ENCODE measurements at regions not wholly inside any gene's neighbourhood (a gene's known extent, or its start where the extent isn't known, plus 50 kb on each side); places are given as distances from the start of the nearest gene placed in this dataset.
"Not testable (repeated sequence)": the region's sequence is repeated elsewhere in the genome, so short reads cannot be mapped to it uniquely, and the experiment has no call there.

DNA sequence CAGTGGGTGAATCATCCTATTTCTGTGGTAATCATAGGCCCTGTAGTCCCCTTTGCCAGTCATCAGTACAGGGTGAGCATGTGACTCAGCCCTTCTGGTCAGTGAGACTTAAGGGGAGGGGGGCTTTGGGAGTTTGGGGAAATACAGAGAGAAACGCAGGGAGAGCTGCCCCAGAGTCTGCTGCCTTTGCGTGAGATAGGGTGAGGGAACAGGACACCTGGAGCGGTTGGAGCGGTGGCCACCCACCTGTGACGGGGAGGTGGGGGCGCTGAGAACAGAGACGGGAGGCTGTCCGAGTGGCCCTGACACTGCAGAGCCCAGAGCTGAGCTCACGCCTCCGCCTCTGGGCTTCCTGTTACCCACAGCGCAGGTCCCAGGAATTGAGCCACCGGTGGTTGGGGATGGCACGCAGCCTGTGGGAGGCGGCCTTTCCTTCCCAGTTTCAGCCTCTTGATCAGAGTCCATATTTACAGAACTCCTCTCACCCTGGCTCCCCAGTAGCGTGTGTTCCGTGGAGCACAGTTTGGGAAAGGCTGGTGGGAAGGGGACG, 92.0 kb upstream of the ERCC6L2 start:
- no peak for DNase-seq

GRCh38 chr9:95780751-95781150, 94.7 kb upstream of the ERCC6L2 start:
- no peak for DNase-seq

DNA sequence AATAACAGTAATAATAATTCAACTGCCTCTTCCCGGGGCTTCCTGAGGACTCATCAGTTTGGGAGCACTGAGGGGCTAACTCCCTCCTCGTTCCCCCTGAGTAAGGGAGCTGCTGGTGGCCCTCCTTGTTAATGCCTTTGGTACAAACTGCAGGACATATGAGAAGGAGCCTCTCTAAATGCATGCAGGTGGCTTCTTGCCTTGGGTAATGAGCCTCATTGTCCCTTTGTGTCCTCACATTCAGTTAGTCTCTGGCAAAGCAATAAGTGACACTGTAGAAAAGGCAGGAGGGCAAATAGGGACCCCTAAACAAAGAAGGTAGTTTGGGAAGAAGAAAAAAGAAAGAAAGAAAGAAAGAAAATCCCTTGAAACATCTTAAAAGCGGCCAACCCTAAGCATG, 95.4 kb upstream of the ERCC6L2 start:
- no peak for DNase-seq

DNA sequence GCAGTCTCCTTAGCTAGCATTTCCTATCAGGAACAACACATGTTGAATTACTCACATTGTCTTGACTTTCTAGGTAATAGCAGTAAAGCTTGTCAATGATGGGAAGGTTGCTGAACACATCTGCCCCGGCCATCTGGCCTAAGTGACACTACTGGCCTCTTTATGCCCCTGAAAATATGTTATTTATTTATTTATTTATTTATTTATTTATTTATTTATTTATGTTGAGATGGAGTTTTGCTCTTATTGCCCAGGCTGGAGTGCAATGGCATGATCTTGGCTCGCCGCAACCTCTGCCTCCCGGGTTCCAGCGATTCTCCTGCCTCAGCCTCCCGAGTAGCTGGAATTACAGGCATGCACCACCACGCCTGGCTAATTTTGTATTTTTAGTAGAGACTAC, 95.9 kb upstream of the ERCC6L2 start:
- not testable (repeated sequence) for DNase-seq

- DNase-seq = no peak
Observed at GRCh38 chr9:95778957-95779356, 96.5 kb upstream of the ERCC6L2 start.

- DNase-seq = no peak
Observed at GRCh38 chr9:95777136-95777535, 98.4 kb upstream of the ERCC6L2 start.

- no peak for DNase-seq
Observed at GRCh38 chr9:95776176-95776575, 99.3 kb upstream of the ERCC6L2 start.

DNA sequence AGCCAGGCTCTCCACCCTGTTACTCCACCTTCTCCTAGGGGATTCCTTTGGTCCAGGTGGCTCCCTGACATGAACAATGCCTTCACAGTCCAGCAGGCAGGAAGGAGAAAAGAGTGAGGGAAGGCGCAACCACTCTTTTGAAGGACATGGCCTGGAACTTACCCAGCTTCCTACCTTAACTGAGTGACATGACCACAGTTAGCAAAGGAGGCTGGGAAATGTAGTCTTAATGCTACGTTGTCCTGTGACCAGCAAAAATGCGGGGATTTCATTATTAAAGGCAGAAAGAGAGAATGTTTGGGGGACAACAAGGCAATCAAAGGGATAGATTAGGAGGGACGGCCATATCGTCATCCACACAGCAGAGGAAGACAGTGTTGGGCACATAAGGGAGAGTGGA, 100.3 kb upstream of the ERCC6L2 start:
- no peak for DNase-seq

GRCh38 chr9:95773053-95773418, 102.5 kb upstream of the ERCC6L2 start:
- DNase-seq = no peak

DNA sequence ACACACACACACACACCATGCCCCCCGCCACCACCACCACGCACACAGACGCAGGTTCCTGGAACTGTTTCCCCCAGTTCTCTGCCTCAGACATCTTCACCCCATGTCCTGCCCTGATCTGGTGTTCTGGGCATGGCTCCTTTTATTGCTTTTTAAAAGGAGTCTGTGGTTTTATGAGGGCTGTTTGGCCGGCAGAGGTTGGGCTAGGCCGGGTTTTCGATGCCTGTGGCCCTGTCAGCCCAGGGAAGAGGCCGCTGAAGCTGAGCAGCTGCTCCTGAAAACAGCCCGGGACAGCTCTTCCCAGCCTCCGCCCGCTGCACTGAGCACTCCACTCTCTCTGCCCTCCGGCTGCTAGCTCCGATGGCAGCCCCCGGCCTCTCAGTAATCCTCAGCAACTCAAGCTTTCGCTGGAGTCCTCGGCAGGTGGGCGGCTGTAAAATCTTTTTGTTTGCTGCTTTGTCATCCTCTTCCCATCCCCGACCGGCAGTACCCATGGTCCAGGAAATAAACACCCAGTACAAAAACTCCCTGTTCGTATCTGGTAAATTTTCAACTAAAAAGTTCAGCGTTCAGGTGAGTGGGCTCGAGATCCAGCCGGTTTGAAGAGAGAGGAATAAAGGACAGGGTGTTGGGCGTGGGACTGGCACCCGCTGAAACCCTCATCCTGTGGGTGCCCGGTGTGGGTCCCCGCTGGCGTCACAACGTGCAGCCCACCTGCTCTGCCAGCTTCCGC, 103.0 kb upstream of the ERCC6L2 start:
- DNase-seq = no peak

GRCh38 chr9:95771556-95772246, 103.8 kb upstream of the ERCC6L2 start:
- DNase-seq = no peak

- DNase-seq = no peak
Observed at GRCh38 chr9:95770653-95771131, 104.8 kb upstream of the ERCC6L2 start.

GRCh38 chr9:95769909-95770433, 105.5 kb upstream of the ERCC6L2 start:
- DNase-seq = no peak

DNA sequence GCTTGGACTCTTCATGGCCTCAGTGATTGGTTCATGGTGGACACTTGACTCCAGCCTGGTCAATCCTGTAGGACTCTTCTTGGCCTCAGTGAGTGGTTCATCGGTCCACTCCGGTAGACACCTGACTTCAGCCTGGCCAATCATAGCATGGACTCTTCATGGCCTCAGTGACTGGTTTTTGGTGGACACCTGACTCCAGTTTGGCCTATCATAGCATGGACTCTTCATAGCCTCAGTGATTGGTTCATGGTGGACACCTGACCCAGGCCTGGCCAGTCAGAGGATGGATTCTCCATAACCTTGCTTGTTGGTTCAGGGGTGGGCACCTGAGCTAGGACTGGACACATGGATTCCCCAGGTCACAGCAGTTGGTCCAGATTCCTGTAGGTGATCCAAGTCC, 106.0 kb upstream of the ERCC6L2 start:
- no peak for DNase-seq

DNA sequence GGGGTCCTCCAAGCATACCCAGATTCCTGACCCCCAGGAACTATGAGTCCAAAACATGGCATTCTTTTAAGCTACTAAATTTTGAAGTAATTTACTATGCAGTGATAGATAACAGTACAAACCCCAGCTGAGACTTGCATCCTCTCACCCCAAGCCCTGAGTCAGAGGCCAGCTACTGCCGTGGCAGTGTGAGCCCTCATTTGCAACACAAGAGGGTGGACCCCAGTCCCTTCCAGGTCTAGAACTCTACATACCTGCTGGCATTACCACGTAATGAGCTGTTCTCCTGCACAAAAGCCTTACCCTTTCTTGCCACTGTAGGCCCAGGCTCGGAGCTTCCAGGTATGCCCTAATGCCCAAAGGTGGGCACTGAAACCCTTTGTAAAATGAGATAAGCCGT, 108.6 kb upstream of the ERCC6L2 start:
- DNase-seq = no peak

DNA sequence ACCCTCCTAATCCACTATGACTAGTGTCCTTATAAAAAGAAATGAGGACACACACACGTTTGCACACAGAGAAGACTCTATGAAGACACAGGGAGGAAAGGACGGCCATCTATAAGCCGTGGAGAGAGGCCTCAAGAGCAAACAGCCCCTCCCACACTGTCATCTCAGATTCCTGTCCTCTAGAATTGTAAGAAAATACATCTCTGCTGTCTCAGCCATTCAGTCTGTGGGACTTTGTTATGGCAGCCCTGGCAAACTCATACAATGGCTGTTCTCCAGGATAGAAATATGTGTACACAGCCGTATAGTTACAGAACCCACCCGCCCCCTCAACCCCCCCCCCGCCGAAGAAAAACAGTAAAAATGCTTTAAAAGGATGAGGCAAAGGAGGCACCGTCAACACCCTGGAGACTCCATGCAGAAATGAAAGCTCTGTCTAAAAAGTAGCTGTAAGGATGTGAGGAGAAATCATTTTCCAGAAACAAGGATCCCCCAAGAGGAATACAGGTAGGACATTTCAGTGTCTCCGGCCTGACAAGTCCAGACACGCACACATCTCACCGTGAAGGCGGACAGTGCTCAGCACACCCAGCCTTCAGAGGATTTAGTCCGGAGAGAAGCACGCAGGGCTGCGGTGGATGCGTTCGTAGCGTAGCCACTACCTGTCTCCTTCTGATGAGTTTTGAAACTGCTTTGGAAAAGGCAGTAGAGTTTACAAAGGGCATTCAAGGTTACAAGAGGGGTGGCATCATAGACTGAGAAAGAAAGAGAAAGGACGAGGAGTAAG, 110.8 kb upstream of the ERCC6L2 start:
- DNase-seq = no peak

GRCh38 chr9:95763983-95764382, 111.5 kb upstream of the ERCC6L2 start:
- DNase-seq = no peak

- DNase-seq = no peak
Observed at GRCh38 chr9:95763006-95763405, 112.5 kb upstream of the ERCC6L2 start.

GRCh38 chr9:95762322-95762721, 113.2 kb upstream of the ERCC6L2 start:
- DNase-seq = no peak

DNA sequence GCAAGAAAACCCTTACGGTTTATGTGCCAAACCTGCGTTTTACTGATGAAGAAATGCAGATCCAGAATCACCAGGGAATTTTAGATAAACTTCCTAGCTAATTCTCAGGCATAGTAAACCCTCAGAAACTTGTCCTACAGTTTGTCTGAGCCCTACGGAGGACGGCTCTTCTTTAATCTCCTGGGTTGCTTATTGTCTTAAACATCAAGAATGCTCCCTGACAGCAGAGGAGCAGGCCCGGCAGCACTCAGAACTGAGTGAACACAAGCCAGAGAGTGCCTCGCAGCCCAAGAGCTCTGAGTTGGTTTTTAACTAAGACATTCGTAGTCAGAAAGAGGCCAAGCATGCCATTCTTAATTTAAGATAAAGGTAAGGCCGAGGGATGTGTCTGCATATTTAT, 114.7 kb upstream of the ERCC6L2 start:
- DNase-seq = no peak

DNA sequence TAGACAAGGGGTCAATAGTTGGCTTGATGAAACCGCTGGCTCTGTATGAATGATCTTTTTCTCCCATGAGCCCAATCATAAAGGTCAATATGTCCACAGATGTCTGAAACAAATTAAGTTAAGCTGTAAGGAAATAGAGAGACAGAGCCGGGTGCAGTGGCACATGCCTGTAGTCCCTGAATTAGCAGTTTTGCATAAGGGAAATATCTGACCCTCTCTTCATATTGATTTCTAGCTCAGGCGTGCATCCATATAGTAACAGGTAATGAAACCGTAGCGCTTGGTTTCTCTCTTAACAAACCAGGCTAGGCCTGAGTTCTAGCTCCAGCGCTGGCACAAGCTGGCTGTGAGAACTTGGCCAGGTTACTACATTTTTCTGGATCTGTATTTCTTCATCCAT, 118.1 kb upstream of the ERCC6L2 start:
- no peak for DNase-seq

DNA sequence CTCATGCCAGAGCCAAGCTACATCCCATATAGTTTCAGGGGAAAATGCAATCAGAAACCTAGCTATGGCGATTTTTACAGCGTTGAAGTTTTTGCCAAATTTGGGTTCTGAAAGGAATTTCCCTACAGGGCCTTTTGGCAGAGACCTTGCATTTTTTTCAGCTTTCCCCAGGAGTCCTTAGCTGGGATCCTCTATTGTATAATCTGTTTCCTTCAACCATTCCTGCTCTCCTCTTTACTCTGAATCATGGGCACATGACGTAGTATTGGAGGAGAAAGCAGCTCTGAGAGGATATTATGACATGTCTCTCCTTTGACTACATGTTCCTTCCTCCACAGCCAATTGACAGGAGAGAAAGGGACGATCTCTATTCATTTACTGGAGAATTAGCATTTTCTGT, 118.5 kb upstream of the ERCC6L2 start:
- no peak for DNase-seq

DNA sequence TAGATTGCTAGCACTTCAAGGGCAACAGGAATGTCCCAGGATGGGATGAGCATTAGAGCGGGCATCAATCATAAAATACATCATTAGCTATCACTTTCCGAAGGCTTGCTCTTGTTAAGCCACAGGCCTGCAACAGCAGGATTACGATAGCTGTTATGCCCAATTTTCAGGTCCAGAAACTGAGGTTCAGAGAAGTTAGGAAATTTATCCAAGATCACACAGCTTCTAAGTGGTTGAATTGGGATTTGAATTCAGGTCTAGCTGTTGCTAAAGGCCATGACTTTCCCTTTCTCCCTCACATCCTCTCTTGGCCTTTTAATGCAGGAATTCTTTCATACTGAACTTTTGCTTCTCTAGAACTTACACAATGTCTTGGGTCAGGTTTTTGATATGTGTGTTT, 119.4 kb upstream of the ERCC6L2 start:
- DNase-seq = no peak

DNA sequence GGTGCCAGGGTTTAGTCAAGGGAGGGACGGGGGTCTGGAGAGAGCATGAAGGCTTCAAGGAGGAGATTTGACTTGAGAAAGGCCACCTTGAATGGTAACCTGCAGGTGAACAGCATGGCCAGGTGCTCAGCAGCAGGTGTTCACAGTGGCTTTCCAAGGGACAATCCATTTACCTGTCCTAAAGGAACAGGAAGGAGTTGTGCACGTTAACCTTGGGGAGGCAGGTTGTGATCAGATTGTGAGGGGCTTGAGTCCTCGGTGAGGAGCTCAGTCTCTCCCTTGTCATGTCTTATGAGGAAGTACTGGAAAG, 120.1 kb upstream of the ERCC6L2 start:
- no peak for DNase-seq

Data from NCI-H187 (cell line).